HL-60 (cell line): ENCODE measurements at regions not wholly inside any gene's neighbourhood (a gene's known extent, or its start where the extent isn't known, plus 50 kb on each side); places are given as distances from the start of the nearest gene placed in this dataset.

ENCODE experiments used
- DNase-seq, 2 experiments: peaks; one replicate each; pipeline ENCODE4 v3.0.0-alpha.2; 2010 to 2020; ENCODE audit warnings: low read depth in 1 of 2, low spot score in 1 of 2
- H3K27ac ChIP-seq: fragments of 250-450 bp; sonication (Bioruptor Pico); replicated peaks from 2 replicates; pipeline ENCODE4 v1.5.1; 2020; ENCODE audit warnings: mild to moderate bottlenecking, moderate library complexity
- H3K27me3 ChIP-seq: fragments of 250-450 bp; sonication (Bioruptor Pico); 2 replicates; pipeline ENCODE4 v1.5.1; 2021; ENCODE audit warnings: mild to moderate bottlenecking, moderate library complexity; ENCODE audit not compliant: insufficient read depth, poor library complexity, severe bottlenecking
- H3K4me3 ChIP-seq: replicated peaks from 2 replicates; pipeline ENCODE4 v1.5.1; 2011; ENCODE audit warnings: mild to moderate bottlenecking, control low read depth, low read length; ENCODE audit not compliant: insufficient read depth
- GABPA ChIP-seq: IDR thresholded peaks from 2 replicates; pipeline ENCODE4 v1.6.1; 2012; ENCODE audit warnings: low read depth
- POLR2AphosphoS5 ChIP-seq: IDR thresholded peaks from 2 replicates; pipeline ENCODE4 v1.6.1; 2012; ENCODE audit warnings: low read depth
- REST ChIP-seq: IDR thresholded peaks from 2 replicates; pipeline ENCODE4 v1.6.1; 2012; ENCODE audit warnings: low read depth; ENCODE audit not compliant: insufficient replicate concordance
- SPI1 ChIP-seq: IDR thresholded peaks from 2 replicates; pipeline ENCODE4 v1.6.1; 2012; ENCODE audit warnings: low read depth, mild to moderate bottlenecking, borderline replicate concordance
- TF ChIP-seq, protein P1 (sequence below): IDR thresholded peaks from one replicate; pipeline ENCODE4 v1.5.1; 2011; ENCODE audit warnings: low read length, control low read depth, inconsistent platforms; ENCODE audit not compliant: insufficient read depth

- Histone ChIP-seq H3K4me3 (no peak overlapping the region), H3K27ac (no peak overlapping the region), H3K27me3 (no peaks in the 10 kb centered on the region)
- DNase-seq = no peak
- TF ChIP-seq POLR2AphosphoS5 (no peak), SPI1 (no peak), GABPA (no peak), REST (no peak)
- TF ChIP-seq, protein P1, sequence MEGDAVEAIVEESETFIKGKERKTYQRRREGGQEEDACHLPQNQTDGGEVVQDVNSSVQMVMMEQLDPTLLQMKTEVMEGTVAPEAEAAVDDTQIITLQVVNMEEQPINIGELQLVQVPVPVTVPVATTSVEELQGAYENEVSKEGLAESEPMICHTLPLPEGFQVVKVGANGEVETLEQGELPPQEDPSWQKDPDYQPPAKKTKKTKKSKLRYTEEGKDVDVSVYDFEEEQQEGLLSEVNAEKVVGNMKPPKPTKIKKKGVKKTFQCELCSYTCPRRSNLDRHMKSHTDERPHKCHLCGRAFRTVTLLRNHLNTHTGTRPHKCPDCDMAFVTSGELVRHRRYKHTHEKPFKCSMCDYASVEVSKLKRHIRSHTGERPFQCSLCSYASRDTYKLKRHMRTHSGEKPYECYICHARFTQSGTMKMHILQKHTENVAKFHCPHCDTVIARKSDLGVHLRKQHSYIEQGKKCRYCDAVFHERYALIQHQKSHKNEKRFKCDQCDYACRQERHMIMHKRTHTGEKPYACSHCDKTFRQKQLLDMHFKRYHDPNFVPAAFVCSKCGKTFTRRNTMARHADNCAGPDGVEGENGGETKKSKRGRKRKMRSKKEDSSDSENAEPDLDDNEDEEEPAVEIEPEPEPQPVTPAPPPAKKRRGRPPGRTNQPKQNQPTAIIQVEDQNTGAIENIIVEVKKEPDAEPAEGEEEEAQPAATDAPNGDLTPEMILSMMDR = no peak
These were observed 91.8 kb upstream of the CNKSR3 start for GRCh38 chr6:154602296-154602695.

- TF ChIP-seq POLR2AphosphoS5 (no peak), GABPA (no peak), SPI1 (no peak), REST (no peak)
- TF ChIP-seq, protein P1 = no peak
- no peaks in the 10 kb centered on the region for H3K27me3 ChIP-seq
- H3K27ac ChIP-seq = no peak overlapping the region
- DNase-seq = no peak
- H3K4me3 ChIP-seq = no peak overlapping the region
These were observed 92.2 kb upstream of the CNKSR3 start for GRCh38 chr6:154602708-154603107.

DNA sequence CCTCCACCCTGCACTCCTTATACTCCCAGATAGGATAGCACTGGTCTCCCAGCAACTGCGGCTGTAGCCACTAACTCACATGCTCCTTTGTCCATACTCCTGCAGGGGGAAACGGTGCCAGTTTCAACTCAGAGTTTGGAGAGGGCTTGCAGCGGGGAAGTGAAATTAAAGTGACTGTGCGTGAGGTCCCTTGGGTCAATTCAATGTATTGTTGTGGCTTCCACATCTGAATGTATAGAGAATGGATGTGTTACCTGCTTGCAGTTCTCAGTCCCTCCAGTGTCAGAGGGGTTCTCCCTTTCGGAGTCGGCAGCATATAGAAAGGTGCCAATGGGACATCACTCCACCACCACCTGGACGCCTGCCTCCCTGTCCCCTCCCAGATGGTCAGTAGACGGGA is 93.6 kb upstream of the CNKSR3 start:
- no peak for DNase-seq
- H3K27ac ChIP-seq = no peak overlapping the region
- no peak overlapping the region for H3K4me3 ChIP-seq
- H3K27me3 ChIP-seq = no peaks in the 10 kb centered on the region
- TF ChIP-seq POLR2AphosphoS5 = no peak
- no peak for TF ChIP-seq GABPA
- TF ChIP-seq, protein P1 = no peak
- TF ChIP-seq REST = no peak
- no peak; the same call in 1 of the 2 replicates for TF ChIP-seq SPI1
